BLaER1 (cell line): ENCODE measurements at regions not wholly inside any gene's neighbourhood (a gene's known extent, or its start where the extent isn't known, plus 50 kb on each side); places are given as distances from the start of the nearest gene placed in this dataset.
"Not testable (repeated sequence)": the region's sequence is repeated elsewhere in the genome, so short reads cannot be mapped to it uniquely, and the experiment has no call there.

Experiments used
- H3K27ac ChIP-seq: shearing (Covaris generic); formaldehyde crosslinking; 2 replicates; pipeline ENCODE4 v1.8.1; 2022
- H3K27me3 ChIP-seq: shearing (Covaris generic); formaldehyde crosslinking; 2 replicates; pipeline ENCODE4 v1.8.1; 2022
- H3K36me3 ChIP-seq: shearing (Covaris generic); formaldehyde crosslinking; 2 replicates; pipeline ENCODE4 v1.8.1; 2022
- H3K4me1 ChIP-seq: shearing (Covaris generic); formaldehyde crosslinking; 2 replicates; pipeline ENCODE4 v1.8.1; 2022
- H3K4me2 ChIP-seq: shearing (Covaris generic); formaldehyde crosslinking; 2 replicates; pipeline ENCODE4 v1.8.1; 2022
- H3K4me3 ChIP-seq: shearing (Covaris generic); formaldehyde crosslinking; 2 replicates; pipeline ENCODE4 v1.8.1; 2022
- H3K9ac ChIP-seq: shearing (Covaris generic); formaldehyde crosslinking; 2 replicates; pipeline ENCODE4 v1.8.1; 2022
- H3K9me3 ChIP-seq: shearing (Covaris generic); formaldehyde crosslinking; 2 replicates; pipeline ENCODE4 v1.8.1; 2022
- H4K20me1 ChIP-seq: shearing (Covaris generic); formaldehyde crosslinking; 2 replicates; pipeline ENCODE4 v1.8.1; 2022
- Cebpa-rat ChIP-seq: shearing (Covaris generic); IDR thresholded peaks from 2 replicates; pipeline ENCODE4 v1.8.1; 2022

GRCh38 chr2:120634533-120634932, 101.1 kb upstream of the GLI2 start:
- Histone ChIP-seq H3K4me1 (peaks cover 13% of the 10 kb centered on the region), H3K27me3 (no peaks in the 10 kb centered on the region), H3K9me3 (no peaks in the 10 kb centered on the region), H3K4me2 (no peak overlapping the region), H3K27ac (no peak overlapping the region), H3K9ac (no peak overlapping the region), H3K36me3 (no peaks in the 10 kb centered on the region), H3K4me3 (no peak overlapping the region), H4K20me1 (no peaks in the 10 kb centered on the region)
- TF ChIP-seq Cebpa-rat: no peak

DNA sequence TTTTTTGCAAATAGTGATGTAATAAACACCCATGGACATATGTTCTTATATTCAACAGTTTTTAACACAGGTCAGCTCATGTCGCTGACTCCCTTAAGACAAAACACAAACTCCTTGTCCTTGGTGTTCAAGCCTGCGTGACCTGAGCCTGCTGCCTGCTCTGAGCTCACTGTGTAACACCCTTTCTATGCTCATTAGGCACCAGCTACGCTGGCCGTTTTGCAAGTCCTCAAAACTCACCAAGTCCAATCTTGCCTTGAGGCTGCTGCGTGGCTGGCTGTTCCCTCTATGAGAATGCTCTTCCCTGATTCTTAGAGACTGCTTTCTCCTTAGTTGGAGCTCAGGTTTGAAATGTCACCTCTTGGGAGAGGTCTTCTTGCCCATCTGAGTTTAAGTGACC, 100.5 kb upstream of the GLI2 start:
- H3K9ac ChIP-seq: no peak overlapping the region
- peaks cover 13% of the 10 kb centered on the region for H3K4me1 ChIP-seq
- H3K27ac ChIP-seq: no peak overlapping the region
- no peaks in the 10 kb centered on the region for H3K27me3 ChIP-seq
- no peak overlapping the region for H3K4me2 ChIP-seq
- no peaks in the 10 kb centered on the region for H3K9me3 ChIP-seq
- H3K4me3 ChIP-seq: no peak overlapping the region
- no peaks in the 10 kb centered on the region for H4K20me1 ChIP-seq
- no peak for TF ChIP-seq Cebpa-rat
- no peaks in the 10 kb centered on the region for H3K36me3 ChIP-seq

GRCh38 chr2:120637847-120638246, 97.8 kb upstream of the GLI2 start:
- H3K4me3 ChIP-seq: no peak overlapping the region
- no peak overlapping the region for H3K4me2 ChIP-seq
- no peak overlapping the region for H3K27ac ChIP-seq
- no peak overlapping the region for H3K9ac ChIP-seq
- no peaks in the 10 kb centered on the region for H4K20me1 ChIP-seq
- H3K27me3 ChIP-seq: no peaks in the 10 kb centered on the region
- H3K4me1 ChIP-seq: no peaks in the 10 kb centered on the region
- no peaks in the 10 kb centered on the region for H3K36me3 ChIP-seq
- H3K9me3 ChIP-seq: no peaks in the 10 kb centered on the region
- TF ChIP-seq Cebpa-rat: no peak

GRCh38 chr2:120638450-120638849, 97.2 kb upstream of the GLI2 start:
- no peak for TF ChIP-seq Cebpa-rat
- Histone ChIP-seq H3K4me1 (no peaks in the 10 kb centered on the region), H3K9me3 (no peaks in the 10 kb centered on the region), H3K36me3 (no peaks in the 10 kb centered on the region), H3K4me3 (no peak overlapping the region), H3K27me3 (no peaks in the 10 kb centered on the region), H4K20me1 (no peaks in the 10 kb centered on the region), H3K9ac (no peak overlapping the region), H3K27ac (no peak overlapping the region), H3K4me2 (no peak overlapping the region)

DNA sequence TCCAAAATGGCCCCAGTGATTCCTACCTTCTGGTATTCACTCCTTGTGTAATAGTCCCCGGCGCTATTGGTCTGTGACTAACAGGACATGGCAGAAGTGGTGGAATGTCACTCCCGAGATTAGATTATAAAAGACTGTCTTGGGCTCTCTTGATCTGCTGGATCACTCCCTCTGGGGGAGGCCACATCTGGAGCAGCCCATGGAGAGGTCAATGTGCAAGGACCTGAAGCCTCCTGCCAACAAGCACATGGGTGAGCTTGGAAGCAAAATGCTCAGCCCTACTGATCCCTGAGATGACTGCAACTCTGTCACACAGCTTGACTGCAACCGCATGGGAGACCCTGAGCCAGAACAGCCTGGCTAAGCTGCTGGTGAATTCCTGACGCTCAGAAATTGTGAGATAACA, 94.3 kb upstream of the GLI2 start:
- Histone ChIP-seq H4K20me1 (no peaks in the 10 kb centered on the region), H3K4me1 (no peaks in the 10 kb centered on the region), H3K4me2 (no peak overlapping the region), H3K27me3 (no peaks in the 10 kb centered on the region), H3K36me3 (no peaks in the 10 kb centered on the region), H3K27ac (no peak overlapping the region), H3K4me3 (no peak overlapping the region), H3K9ac (no peak overlapping the region), H3K9me3 (no peaks in the 10 kb centered on the region)
- TF ChIP-seq Cebpa-rat: no peak

DNA sequence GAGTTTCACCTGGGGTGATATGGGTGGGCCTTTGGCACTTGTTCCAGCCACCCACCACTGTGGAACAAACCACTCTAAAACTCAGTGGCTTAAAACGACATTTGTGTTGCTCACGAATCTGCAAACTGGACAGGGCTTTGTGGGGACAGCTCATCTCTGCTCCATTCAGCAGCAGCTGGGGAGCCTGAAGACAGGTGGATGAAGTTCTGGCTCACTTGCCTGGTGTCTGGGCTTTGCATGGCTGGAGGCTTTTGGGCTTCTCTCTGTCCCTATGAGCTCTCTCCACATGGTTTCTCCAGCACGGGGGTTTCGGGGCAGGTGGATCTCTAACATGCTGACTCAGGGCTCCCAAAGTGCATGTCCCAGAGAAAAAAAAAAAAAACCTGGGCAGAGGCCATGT, 93.0 kb upstream of the GLI2 start:
- Histone ChIP-seq H3K27me3 (no peaks in the 10 kb centered on the region), H3K9ac (no peak overlapping the region), H3K4me2 (no peak overlapping the region), H3K27ac (no peak overlapping the region), H3K36me3 (no peaks in the 10 kb centered on the region), H4K20me1 (no peaks in the 10 kb centered on the region), H3K4me3 (no peak overlapping the region), H3K4me1 (no peaks in the 10 kb centered on the region), H3K9me3 (no peaks in the 10 kb centered on the region)
- no peak for TF ChIP-seq Cebpa-rat

DNA sequence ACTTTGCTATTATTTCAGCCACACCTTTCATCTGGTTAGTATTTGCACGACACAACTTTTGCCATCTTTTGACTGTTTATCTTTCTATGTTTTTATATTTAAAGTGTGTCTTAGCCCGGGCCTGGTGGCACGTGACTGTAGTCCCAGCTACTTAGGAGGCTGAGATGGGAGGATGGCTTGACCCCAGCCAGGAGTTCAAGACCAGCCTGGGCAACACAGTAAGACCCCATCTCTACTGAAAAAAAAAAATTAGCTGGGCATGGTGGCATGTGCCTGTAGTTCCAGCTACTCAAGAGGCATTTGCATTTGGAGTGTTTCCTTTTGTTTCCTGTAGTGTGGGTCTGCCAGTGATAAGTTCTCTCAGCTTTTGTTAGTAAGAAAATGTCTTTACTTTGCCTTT, 88.7 kb upstream of the GLI2 start:
- H3K27ac ChIP-seq: no peak overlapping the region
- no peaks in the 10 kb centered on the region for H3K27me3 ChIP-seq
- H4K20me1 ChIP-seq: no peaks in the 10 kb centered on the region
- no peak overlapping the region for H3K4me2 ChIP-seq
- no peak overlapping the region for H3K9ac ChIP-seq
- H3K4me3 ChIP-seq: no peak overlapping the region
- peaks cover 25% of the 10 kb centered on the region for H3K9me3 ChIP-seq
- TF ChIP-seq Cebpa-rat: no peak
- no peaks in the 10 kb centered on the region for H3K36me3 ChIP-seq
- no peaks in the 10 kb centered on the region for H3K4me1 ChIP-seq

DNA sequence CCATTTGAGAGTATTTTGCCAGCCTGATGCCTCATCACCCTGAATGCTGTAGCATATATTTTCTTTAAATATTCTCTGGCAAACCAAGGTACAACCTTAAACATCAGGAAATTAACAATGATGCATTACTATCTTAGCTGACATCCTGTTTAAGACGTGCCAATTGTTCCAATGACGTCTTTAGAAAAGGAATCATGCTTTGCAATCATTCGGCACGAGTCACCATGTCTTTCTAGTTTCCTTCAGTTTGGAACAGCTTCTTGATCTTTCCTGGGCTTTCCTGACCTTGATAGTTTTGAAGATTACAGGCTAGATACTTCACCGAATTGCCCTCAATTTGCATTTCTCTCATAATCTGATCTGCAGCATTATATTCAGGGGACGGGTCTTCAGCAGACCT, 88.2 kb upstream of the GLI2 start:
- Histone ChIP-seq H3K4me1 (no peaks in the 10 kb centered on the region), H4K20me1 (no peaks in the 10 kb centered on the region), H3K27me3 (no peaks in the 10 kb centered on the region), H3K4me2 (no peak overlapping the region), H3K36me3 (no peaks in the 10 kb centered on the region), H3K9ac (no peak overlapping the region), H3K9me3 (peaks cover 25% of the 10 kb centered on the region), H3K27ac (no peak overlapping the region), H3K4me3 (no peak overlapping the region)
- no peak for TF ChIP-seq Cebpa-rat

DNA sequence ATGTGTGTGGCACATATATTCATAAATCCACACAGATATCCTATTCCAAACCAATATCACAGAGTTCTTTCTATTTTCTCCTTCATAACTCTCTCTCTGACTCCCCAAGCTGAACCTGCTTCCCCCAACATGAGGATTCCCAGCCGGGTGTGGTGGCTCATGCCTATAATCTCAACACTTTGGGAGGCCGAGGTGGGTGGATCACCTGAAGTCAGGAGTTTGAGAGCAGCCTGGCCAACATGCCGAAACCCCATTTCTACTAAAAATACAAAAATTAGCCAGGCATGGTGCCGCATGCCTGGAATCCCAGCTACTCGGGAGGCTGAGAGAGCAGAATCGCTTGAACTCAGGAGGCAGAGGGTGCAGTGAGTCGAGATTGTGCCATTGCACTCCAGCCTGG, 86.3 kb upstream of the GLI2 start:
- not testable (repeated sequence) for H3K27ac ChIP-seq, H3K36me3 ChIP-seq, H3K27me3 ChIP-seq, H3K4me2 ChIP-seq, H3K4me3 ChIP-seq, H3K4me1 ChIP-seq, H4K20me1 ChIP-seq, H3K9ac ChIP-seq
- peaks cover 25% of the 10 kb centered on the region for H3K9me3 ChIP-seq

- no peak overlapping the region for H3K4me2 ChIP-seq
- H3K27ac ChIP-seq: no peak overlapping the region
- no peaks in the 10 kb centered on the region for H3K4me1 ChIP-seq
- no peaks in the 10 kb centered on the region for H3K36me3 ChIP-seq
- no peak overlapping the region for H3K4me3 ChIP-seq
- H3K9ac ChIP-seq: no peak overlapping the region
- peaks cover 25% of the 10 kb centered on the region for H3K9me3 ChIP-seq
- H4K20me1 ChIP-seq: no peaks in the 10 kb centered on the region
- no peaks in the 10 kb centered on the region for H3K27me3 ChIP-seq
- TF ChIP-seq Cebpa-rat: no peak
Measured at GRCh38 chr2:120650022-120650644, 85.5 kb upstream of the GLI2 start.

DNA sequence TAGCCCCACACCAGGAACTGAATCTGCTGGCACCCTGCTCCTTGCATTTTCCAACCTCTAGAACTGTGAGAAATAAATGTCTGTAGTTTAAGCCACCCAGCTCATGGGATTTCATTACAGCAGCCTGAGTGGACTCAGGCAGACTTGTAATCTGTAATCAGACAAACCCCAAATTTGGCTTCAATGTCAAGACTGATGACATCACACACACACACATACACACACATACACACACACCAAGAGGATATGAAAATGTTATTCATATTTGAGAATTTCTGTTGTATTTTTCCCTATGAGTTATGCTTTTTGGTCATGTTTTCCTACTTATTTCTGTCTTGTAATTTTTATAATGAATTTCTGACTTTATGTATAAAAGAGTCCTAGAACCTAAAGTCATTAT, 83.8 kb upstream of the GLI2 start:
- Histone ChIP-seq H3K9me3 (peaks cover 25% of the 10 kb centered on the region), H3K27me3 (no peaks in the 10 kb centered on the region), H3K27ac (no peak overlapping the region), H3K9ac (no peak overlapping the region), H3K4me2 (no peak overlapping the region), H3K36me3 (no peaks in the 10 kb centered on the region), H3K4me3 (no peak overlapping the region), H3K4me1 (no peaks in the 10 kb centered on the region), H4K20me1 (no peaks in the 10 kb centered on the region)
- no peak for TF ChIP-seq Cebpa-rat
